HL-60 (cell line): ENCODE measurements at regions not wholly inside any gene's neighbourhood (a gene's known extent, or its start where the extent isn't known, plus 50 kb on each side); places are given as distances from the start of the nearest gene placed in this dataset.

Source experiments
- DNase-seq, 2 experiments: peaks; one replicate each; pipeline ENCODE4 v3.0.0-alpha.2; 2010 to 2020; ENCODE audit warnings: low read depth in 1 of 2, low spot score in 1 of 2
- H3K27ac ChIP-seq: fragments of 250-450 bp; sonication (Bioruptor Pico); replicated peaks from 2 replicates; pipeline ENCODE4 v1.5.1; 2020; ENCODE audit warnings: mild to moderate bottlenecking, moderate library complexity
- H3K27me3 ChIP-seq: fragments of 250-450 bp; sonication (Bioruptor Pico); 2 replicates; pipeline ENCODE4 v1.5.1; 2021; ENCODE audit warnings: mild to moderate bottlenecking, moderate library complexity; ENCODE audit not compliant: insufficient read depth, poor library complexity, severe bottlenecking
- H3K4me3 ChIP-seq: replicated peaks from 2 replicates; pipeline ENCODE4 v1.5.1; 2011; ENCODE audit warnings: mild to moderate bottlenecking, control low read depth, low read length; ENCODE audit not compliant: insufficient read depth
- CTCF ChIP-seq: IDR thresholded peaks from one replicate; pipeline ENCODE4 v1.5.1; 2011; ENCODE audit warnings: low read length, control low read depth, inconsistent platforms; ENCODE audit not compliant: insufficient read depth
- GABPA ChIP-seq: IDR thresholded peaks from 2 replicates; pipeline ENCODE4 v1.6.1; 2012; ENCODE audit warnings: low read depth
- POLR2AphosphoS5 ChIP-seq: IDR thresholded peaks from 2 replicates; pipeline ENCODE4 v1.6.1; 2012; ENCODE audit warnings: low read depth
- SPI1 ChIP-seq: IDR thresholded peaks from 2 replicates; pipeline ENCODE4 v1.6.1; 2012; ENCODE audit warnings: low read depth, mild to moderate bottlenecking, borderline replicate concordance
- TF ChIP-seq, protein P1 (sequence below): IDR thresholded peaks from 2 replicates; pipeline ENCODE4 v1.6.1; 2012; ENCODE audit warnings: low read depth; ENCODE audit not compliant: insufficient replicate concordance

DNA sequence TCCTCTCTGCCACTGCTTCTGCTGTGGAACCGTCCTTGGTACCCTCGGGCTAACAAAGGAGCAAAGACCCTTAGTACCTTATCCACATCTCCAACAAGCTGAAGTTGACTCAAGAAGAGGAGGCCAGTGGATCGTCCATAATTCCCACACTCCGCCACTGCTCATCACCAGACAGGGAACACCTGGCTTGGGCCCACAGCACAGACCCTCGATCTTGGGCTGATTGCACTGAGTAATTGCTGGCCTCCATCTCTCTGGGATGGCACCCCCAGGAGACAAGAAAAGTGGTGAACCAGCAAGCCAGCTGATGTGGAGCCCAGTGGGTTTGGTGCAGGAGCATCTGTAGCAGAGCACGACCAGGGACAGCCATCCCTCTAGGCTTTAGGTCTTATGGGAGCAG is 109.4 kb upstream of the GRIK2 start:
- Histone ChIP-seq H3K27ac (no peak overlapping the region), H3K27me3 (no peaks in the 10 kb centered on the region), H3K4me3 (no peak overlapping the region)
- TF ChIP-seq POLR2AphosphoS5, result no peak
- no peak for TF ChIP-seq GABPA
- TF ChIP-seq SPI1, result no peak
- TF ChIP-seq, protein P1, sequence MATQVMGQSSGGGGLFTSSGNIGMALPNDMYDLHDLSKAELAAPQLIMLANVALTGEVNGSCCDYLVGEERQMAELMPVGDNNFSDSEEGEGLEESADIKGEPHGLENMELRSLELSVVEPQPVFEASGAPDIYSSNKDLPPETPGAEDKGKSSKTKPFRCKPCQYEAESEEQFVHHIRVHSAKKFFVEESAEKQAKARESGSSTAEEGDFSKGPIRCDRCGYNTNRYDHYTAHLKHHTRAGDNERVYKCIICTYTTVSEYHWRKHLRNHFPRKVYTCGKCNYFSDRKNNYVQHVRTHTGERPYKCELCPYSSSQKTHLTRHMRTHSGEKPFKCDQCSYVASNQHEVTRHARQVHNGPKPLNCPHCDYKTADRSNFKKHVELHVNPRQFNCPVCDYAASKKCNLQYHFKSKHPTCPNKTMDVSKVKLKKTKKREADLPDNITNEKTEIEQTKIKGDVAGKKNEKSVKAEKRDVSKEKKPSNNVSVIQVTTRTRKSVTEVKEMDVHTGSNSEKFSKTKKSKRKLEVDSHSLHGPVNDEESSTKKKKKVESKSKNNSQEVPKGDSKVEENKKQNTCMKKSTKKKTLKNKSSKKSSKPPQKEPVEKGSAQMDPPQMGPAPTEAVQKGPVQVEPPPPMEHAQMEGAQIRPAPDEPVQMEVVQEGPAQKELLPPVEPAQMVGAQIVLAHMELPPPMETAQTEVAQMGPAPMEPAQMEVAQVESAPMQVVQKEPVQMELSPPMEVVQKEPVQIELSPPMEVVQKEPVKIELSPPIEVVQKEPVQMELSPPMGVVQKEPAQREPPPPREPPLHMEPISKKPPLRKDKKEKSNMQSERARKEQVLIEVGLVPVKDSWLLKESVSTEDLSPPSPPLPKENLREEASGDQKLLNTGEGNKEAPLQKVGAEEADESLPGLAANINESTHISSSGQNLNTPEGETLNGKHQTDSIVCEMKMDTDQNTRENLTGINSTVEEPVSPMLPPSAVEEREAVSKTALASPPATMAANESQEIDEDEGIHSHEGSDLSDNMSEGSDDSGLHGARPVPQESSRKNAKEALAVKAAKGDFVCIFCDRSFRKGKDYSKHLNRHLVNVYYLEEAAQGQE, result no peak
- no peak for TF ChIP-seq CTCF
- no peak for DNase-seq

DNA sequence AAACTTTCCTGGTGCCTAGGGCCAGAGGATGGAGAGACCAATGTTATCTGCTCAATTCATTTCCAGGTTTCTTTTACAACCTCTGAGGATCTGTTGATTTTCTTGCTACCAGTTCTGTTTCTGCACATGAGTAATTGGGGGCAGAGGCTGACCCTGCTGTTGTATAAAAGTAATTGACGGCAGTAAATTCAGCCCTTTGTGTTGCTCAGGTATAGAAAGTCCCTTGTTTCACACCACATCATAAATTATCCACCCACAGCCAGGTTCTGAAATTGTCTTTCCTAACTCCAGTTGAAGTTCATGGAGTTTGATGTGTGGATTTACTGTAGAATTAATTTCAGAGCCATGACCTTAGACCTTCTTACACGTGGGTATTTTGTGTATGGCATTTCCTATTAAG is 107.4 kb upstream of the GRIK2 start:
- no peak for TF ChIP-seq SPI1
- H3K27ac ChIP-seq, result no peak overlapping the region
- no peaks in the 10 kb centered on the region for H3K27me3 ChIP-seq
- DNase-seq, result no peak
- H3K4me3 ChIP-seq, result no peak overlapping the region

DNA sequence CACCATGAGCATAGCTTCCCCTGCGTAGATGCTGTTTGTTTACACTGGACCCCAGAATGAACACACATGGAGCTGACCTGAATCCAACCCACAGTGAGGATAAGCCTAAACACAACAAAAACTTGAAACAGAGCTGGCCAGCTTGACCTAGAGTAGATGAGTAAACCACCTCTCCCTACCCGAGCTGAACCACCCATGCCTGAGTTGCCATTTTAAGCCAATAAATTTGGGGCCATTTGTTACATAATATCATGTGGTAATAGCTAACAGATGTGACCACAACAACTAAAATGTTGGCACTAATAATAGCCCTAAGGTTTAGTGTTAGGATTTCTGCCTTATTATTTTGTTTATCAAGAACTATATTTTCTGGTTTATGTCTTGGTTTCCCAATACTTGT is 103.2 kb upstream of the GRIK2 start:
- TF ChIP-seq, protein P1, result no peak
- TF ChIP-seq SPI1 (no peak), CTCF (no peak), POLR2AphosphoS5 (no peak)
- DNase-seq, result peak in 1 of 2 experiments; percentile 1

GRCh38 chr6:101294051-101294638 is 99.4 kb upstream of the GRIK2 start:
- no peak overlapping the region for H3K27ac ChIP-seq
- DNase-seq, result no peak
- TF ChIP-seq GABPA (no peak), SPI1 (no peak)
- H3K4me3 ChIP-seq, result no peak overlapping the region
- no peaks in the 10 kb centered on the region for H3K27me3 ChIP-seq

More for the DNA sequence above, 103.2 kb upstream of the GRIK2 start:
- Histone ChIP-seq H3K27me3 (no peaks in the 10 kb centered on the region), H3K4me3 (no peak overlapping the region), H3K27ac (no peak overlapping the region)

DNA sequence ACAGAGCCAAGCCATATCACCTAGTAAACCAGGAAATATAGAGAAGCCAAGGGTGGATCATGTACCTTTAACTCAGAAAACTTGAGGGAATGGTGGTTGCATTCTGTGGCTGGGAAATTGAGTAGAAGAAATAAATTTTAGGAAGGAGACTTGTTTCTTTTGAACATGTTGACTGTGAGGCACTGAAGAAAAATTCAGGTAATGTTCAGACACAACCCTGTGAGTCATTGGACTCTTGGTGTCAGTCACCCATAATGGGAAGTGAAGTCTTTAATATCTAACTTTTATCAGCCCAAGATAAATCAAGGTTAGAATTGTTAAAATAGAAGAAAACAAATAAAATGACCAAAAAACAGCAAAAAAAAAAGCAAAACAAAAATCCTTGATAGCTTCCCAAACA is 98.8 kb upstream of the GRIK2 start:
- no peak for DNase-seq
- TF ChIP-seq POLR2AphosphoS5, result no peak
- no peak for TF ChIP-seq GABPA
- TF ChIP-seq SPI1, result no peak
- TF ChIP-seq, protein P1, result no peak
- TF ChIP-seq CTCF, result no peak
- no peak overlapping the region for H3K27ac ChIP-seq
- no peaks in the 10 kb centered on the region for H3K27me3 ChIP-seq
- no peak overlapping the region for H3K4me3 ChIP-seq
